ENCODE measurements at regions not wholly inside any gene's neighbourhood (a gene's known extent, or its start where the extent isn't known, plus 50 kb on each side); places are given as distances from the start of the nearest gene placed in this dataset.
A peak's percentile ranks its signal among the peaks of the same experiment; 100 is the strongest.

- Histone ChIP-seq H3K4me3 (no peak overlapping the region), H3K9me3 (ENCODE audit: low read depth, low read length) (no peaks in the 10 kb centered on the region), H3K27ac (no peak overlapping the region), H3K9ac (ENCODE audit: insufficient read length) (no peak overlapping the region), H3K36me3 (ENCODE audit: insufficient read depth, low read length) (no peaks in the 10 kb centered on the region)
- TF ChIP-seq POLR2AphosphoS5 (IDR thresholded peaks at IDR 0.05; ENCODE audit: borderline replicate concordance, low read depth, low read length) (no peak), EZH2 (IDR thresholded peaks at IDR 0.05) (no peak), FOXP2 (optimal IDR thresholded peaks at IDR 0.05; ENCODE audit: control extremely low read depth, extremely low read length, insufficient read depth) (no peak)
- no peak for DNase-seq (ENCODE audit: low read depth, low spot score)
Measured at GRCh38 chr1:188906921-188907641, 1570.6 kb downstream of the BRINP3 start.

DNA sequence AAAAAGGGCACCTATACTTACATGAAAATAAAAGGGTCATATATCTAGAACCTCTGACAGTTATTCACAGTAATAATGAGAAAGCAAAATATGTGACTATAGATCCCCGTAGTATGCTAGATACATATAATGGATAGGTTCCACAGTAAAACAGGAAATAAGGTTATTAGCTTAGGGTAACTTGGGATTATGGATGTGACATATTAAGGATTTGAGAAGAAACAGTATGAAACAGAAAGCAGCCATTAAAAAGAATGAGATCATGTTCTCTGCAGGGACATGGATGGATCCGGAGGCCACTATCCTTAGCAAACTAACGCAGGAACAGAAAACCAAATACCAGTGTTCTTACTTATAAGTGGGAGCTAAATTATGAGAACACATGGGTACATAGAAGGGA lies 1547.3 kb downstream of the BRINP3 start:
- Histone ChIP-seq H3K9me3 (ENCODE audit: low read depth, low read length) (no peaks in the 10 kb centered on the region), H3K27ac (no peak overlapping the region), H3K9ac (ENCODE audit: insufficient read length) (no peak overlapping the region), H3K36me3 (ENCODE audit: insufficient read depth, low read length) (no peaks in the 10 kb centered on the region), H3K4me3 (no peak overlapping the region)
- peak; percentile 12 for DNase-seq (ENCODE audit: low read depth, low spot score)
- TF ChIP-seq POLR2AphosphoS5 (IDR thresholded peaks at IDR 0.05; ENCODE audit: borderline replicate concordance, low read depth, low read length), result no peak
- no peak for TF ChIP-seq FOXP2 (optimal IDR thresholded peaks at IDR 0.05; ENCODE audit: control extremely low read depth, extremely low read length, insufficient read depth)
- no peak for TF ChIP-seq EZH2 (IDR thresholded peaks at IDR 0.05)

- TF ChIP-seq POLR2AphosphoS5 (IDR thresholded peaks at IDR 0.05; ENCODE audit: borderline replicate concordance, low read depth, low read length) (no peak), FOXP2 (optimal IDR thresholded peaks at IDR 0.05; ENCODE audit: control extremely low read depth, extremely low read length, insufficient read depth) (no peak), EZH2 (IDR thresholded peaks at IDR 0.05) (no peak)
- H3K27ac ChIP-seq, result no peak overlapping the region
- no peak for DNase-seq (ENCODE audit: low read depth, low spot score)
- no peak overlapping the region for H3K9ac ChIP-seq (ENCODE audit: insufficient read length)
- no peaks in the 10 kb centered on the region for H3K36me3 ChIP-seq (ENCODE audit: insufficient read depth, low read length)
- H3K4me3 ChIP-seq, result no peak overlapping the region
- H3K9me3 ChIP-seq (ENCODE audit: low read depth, low read length), result no peaks in the 10 kb centered on the region
Measured at GRCh38 chr1:188931506-188931905, 1546.2 kb downstream of the BRINP3 start.

- no peaks in the 10 kb centered on the region for H3K9me3 ChIP-seq (ENCODE audit: low read depth, low read length)
- DNase-seq (ENCODE audit: low read depth, low spot score), result no peak
- H3K27ac ChIP-seq, result no peak overlapping the region
- TF ChIP-seq POLR2AphosphoS5 (IDR thresholded peaks at IDR 0.05; ENCODE audit: borderline replicate concordance, low read depth, low read length) (no peak), FOXP2 (optimal IDR thresholded peaks at IDR 0.05; ENCODE audit: control extremely low read depth, extremely low read length, insufficient read depth) (no peak), EZH2 (IDR thresholded peaks at IDR 0.05) (no peak)
- H3K9ac ChIP-seq (ENCODE audit: insufficient read length), result no peak overlapping the region
- no peak overlapping the region for H3K4me3 ChIP-seq
- no peaks in the 10 kb centered on the region for H3K36me3 ChIP-seq (ENCODE audit: insufficient read depth, low read length)
Measured at GRCh38 chr1:188937965-188938551, 1539.6 kb downstream of the BRINP3 start.

DNA sequence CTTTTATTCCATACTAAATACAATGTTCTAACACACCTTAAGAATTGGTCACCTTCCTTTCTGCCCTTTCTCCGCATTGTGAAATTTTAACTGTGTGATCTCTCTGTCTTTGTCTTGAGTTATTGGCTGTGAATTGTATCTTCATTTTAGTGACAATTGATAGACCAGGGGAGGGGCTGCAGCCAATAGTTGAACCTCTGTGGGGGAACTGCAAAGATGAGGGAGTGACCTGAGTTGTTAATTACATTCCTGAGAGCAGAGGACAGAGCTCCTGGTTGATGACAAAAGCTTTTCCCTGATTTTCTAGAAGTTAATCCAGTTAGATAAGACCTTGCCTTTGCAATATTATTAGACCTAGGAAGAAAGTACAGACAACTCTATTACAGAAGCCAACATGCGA lies 1535.7 kb downstream of the BRINP3 start:
- Histone ChIP-seq H3K9ac (ENCODE audit: insufficient read length) (no peak overlapping the region), H3K9me3 (ENCODE audit: low read depth, low read length) (no peaks in the 10 kb centered on the region), H3K27ac (no peak overlapping the region), H3K36me3 (ENCODE audit: insufficient read depth, low read length) (no peaks in the 10 kb centered on the region), H3K4me3 (no peak overlapping the region)
- DNase-seq (ENCODE audit: low read depth, low spot score), result no peak
- TF ChIP-seq FOXP2 (optimal IDR thresholded peaks at IDR 0.05; ENCODE audit: control extremely low read depth, extremely low read length, insufficient read depth) (no peak), POLR2AphosphoS5 (IDR thresholded peaks at IDR 0.05; ENCODE audit: borderline replicate concordance, low read depth, low read length) (no peak), EZH2 (IDR thresholded peaks at IDR 0.05) (no peak)

GRCh38 chr1:188949701-188950100 lies 1528.0 kb downstream of the BRINP3 start:
- DNase-seq (ENCODE audit: low read depth, low spot score), result no peak
- no peaks in the 10 kb centered on the region for H3K36me3 ChIP-seq (ENCODE audit: insufficient read depth, low read length)
- TF ChIP-seq FOXP2 (optimal IDR thresholded peaks at IDR 0.05; ENCODE audit: control extremely low read depth, extremely low read length, insufficient read depth), result no peak
- no peak for TF ChIP-seq EZH2 (IDR thresholded peaks at IDR 0.05)
- TF ChIP-seq POLR2AphosphoS5 (IDR thresholded peaks at IDR 0.05; ENCODE audit: borderline replicate concordance, low read depth, low read length), result no peak
- no peak overlapping the region for H3K9ac ChIP-seq (ENCODE audit: insufficient read length)
- no peaks in the 10 kb centered on the region for H3K9me3 ChIP-seq (ENCODE audit: low read depth, low read length)
- no peak overlapping the region for H3K4me3 ChIP-seq
- no peak overlapping the region for H3K27ac ChIP-seq

DNA sequence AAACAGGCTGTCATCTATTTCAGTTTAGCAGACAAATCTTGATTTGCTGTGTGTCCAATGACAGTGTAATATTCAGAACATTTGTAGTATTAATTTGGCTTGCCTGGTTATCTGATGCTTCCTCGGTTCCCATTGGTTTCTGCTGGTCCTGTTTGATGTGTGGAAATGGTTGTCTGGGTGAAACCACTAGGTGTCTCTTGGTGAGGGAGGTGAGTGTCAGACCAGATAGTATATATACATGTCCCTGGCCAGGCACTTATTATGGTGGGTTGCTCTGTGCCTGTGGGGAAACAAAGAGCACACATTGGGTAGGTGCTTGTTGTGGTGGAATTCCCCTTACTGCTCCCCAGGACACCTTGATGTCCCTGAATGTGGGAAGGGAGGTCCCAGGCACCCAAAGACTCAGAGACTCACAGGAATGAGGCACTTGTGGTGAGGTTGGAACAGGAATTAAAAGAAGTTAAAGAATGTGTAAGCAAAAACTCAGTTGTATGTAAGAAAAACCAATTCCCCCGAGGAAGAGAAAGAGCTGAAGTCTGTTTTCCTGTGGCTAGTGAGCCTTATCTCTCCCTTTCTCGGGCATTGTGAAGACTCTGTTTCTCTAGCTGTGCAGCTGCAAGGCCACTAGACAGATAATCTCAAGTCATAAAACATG lies 1519.1 kb downstream of the BRINP3 start:
- no peak overlapping the region for H3K27ac ChIP-seq
- no peaks in the 10 kb centered on the region for H3K36me3 ChIP-seq (ENCODE audit: insufficient read depth, low read length)
- no peak overlapping the region for H3K4me3 ChIP-seq
- DNase-seq (ENCODE audit: low read depth, low spot score), result no peak
- TF ChIP-seq POLR2AphosphoS5 (IDR thresholded peaks at IDR 0.05; ENCODE audit: borderline replicate concordance, low read depth, low read length), result no peak
- TF ChIP-seq EZH2 (IDR thresholded peaks at IDR 0.05), result no peak
- TF ChIP-seq FOXP2 (optimal IDR thresholded peaks at IDR 0.05; ENCODE audit: control extremely low read depth, extremely low read length, insufficient read depth), result no peak
- no peaks in the 10 kb centered on the region for H3K9me3 ChIP-seq (ENCODE audit: low read depth, low read length)
- H3K9ac ChIP-seq (ENCODE audit: insufficient read length), result no peak overlapping the region

- H3K9ac ChIP-seq (ENCODE audit: insufficient read length), result no peak overlapping the region
- DNase-seq (ENCODE audit: low read depth, low spot score), result no peak
- no peaks in the 10 kb centered on the region for H3K9me3 ChIP-seq (ENCODE audit: low read depth, low read length)
- no peaks in the 10 kb centered on the region for H3K36me3 ChIP-seq (ENCODE audit: insufficient read depth, low read length)
- H3K4me3 ChIP-seq, result no peak overlapping the region
- H3K27ac ChIP-seq, result no peak overlapping the region
- no peak for TF ChIP-seq POLR2AphosphoS5 (IDR thresholded peaks at IDR 0.05; ENCODE audit: borderline replicate concordance, low read depth, low read length)
- no peak for TF ChIP-seq EZH2 (IDR thresholded peaks at IDR 0.05)
- no peak for TF ChIP-seq FOXP2 (optimal IDR thresholded peaks at IDR 0.05; ENCODE audit: control extremely low read depth, extremely low read length, insufficient read depth)
Measured at GRCh38 chr1:188986745-188987417, 1490.8 kb downstream of the BRINP3 start.

All from SK-N-MC (cell line).